Breast epithelium (tissue), 4 donors: ENCODE measurements at regions not wholly inside any gene's neighbourhood (a gene's known extent, or its start where the extent isn't known, plus 50 kb on each side); places are given as distances from the start of the nearest gene placed in this dataset.

Experiments
- DNase-seq, 2 donors: peaks; one replicate each; pipeline ENCODE4 v3.0.0-alpha.2; 2019; ENCODE audit warnings: low spot score in 2 of 2
- H3K27ac ChIP-seq, 2 donors: fragments of 200-600 bp; sonication (generic) in 1 of 2; one replicate each; pipeline ENCODE4 v1.5.1; 2016 to 2019; ENCODE audit warnings: mild to moderate bottlenecking in 1 of 2
- H3K27me3 ChIP-seq, 2 donors: fragments of 200-600 bp; sonication (generic) in 1 of 2; one replicate each; pipeline versions ENCODE4 v1.5.1 to v1.6.0; 2017 to 2019; ENCODE audit warnings: control low read depth in 1 of 2, mild to moderate bottlenecking in 1 of 2
- H3K36me3 ChIP-seq: fragments of 200-600 bp; one replicate; pipeline ENCODE4 v1.5.1; 2019
- H3K4me1 ChIP-seq, 2 donors: fragments of 200-600 bp; sonication (generic); one replicate each; pipeline ENCODE4 v1.5.1; 2016 to 2019; ENCODE audit warnings: control low read depth in 1 of 2
- H3K4me3 ChIP-seq, 3 donors: fragments of 200-600 bp; sonication (generic); 1 replicate in 2 of 3; 2 replicates in 1 of 3; pipeline ENCODE4 v1.5.1; 2016 to 2019; ENCODE audit warnings: mild to moderate bottlenecking in 3 of 3, moderate library complexity in 2 of 3
- H3K9me3 ChIP-seq, 2 donors: fragments of 200-600 bp; sonication (generic) in 1 of 2; one replicate each; pipeline ENCODE4 v1.5.1; 2016 to 2019; ENCODE audit warnings: control low read depth in 1 of 2
- CTCF ChIP-seq, 3 donors: fragments of 450-650 bp; IDR thresholded peaks; one replicate each; pipeline ENCODE4 v1.5.1; 2016 to 2017; ENCODE audit warnings: antibody characterized with exemption in 3 of 3, mild to moderate bottlenecking in 3 of 3, moderate library complexity in 3 of 3
- POLR2A ChIP-seq: fragments of 450-650 bp; IDR thresholded peaks from one replicate; pipeline ENCODE4 v1.6.1; 2016; ENCODE audit warnings: antibody characterized with exemption, mild to moderate bottlenecking, moderate library complexity
- POLR2AphosphoS5 ChIP-seq, 3 donors: sonication (generic); formaldehyde crosslinking; IDR thresholded peaks; one replicate each; pipeline ENCODE4 v1.6.1; 2017; ENCODE audit warnings: antibody characterized with exemption in 3 of 3
- intact Hi-C: fragments of 100-400 bp; cut with DNase I; formaldehyde crosslinking; loops from one replicate; pipeline ENCODE4 v1.15.1; 2023; ENCODE audit warnings: low total_unique reads

DNA sequence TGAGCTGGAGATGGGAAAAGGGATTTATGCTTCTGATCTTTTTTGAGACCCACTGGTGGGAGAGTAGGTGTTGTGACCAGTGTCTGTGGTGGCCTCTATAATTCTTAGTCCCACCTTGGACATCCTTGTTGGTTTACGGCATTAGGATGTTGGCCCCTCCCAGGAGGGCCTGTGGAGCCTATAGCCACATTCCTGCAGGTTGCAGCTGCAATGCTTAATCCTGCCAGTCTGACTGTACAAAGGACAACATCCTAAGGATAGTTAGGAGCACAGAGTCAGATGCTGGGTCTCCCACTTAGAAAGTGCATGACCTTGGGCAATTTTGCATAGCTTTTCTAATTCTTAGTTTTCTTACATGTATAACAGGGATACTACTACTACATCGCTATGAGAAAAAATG, 150.9 kb upstream of the SLC38A2 start:
- intact Hi-C loops: no loop called here
- H3K36me3 ChIP-seq: no peaks in the 10 kb centered on the region
- H3K9me3 ChIP-seq: no peaks in the 10 kb centered on the region
- H3K4me1 ChIP-seq: no peaks in the 10 kb centered on the region
- H3K27ac ChIP-seq: no peak overlapping the region
- no peak for TF ChIP-seq POLR2A
- no peak for TF ChIP-seq POLR2AphosphoS5 (IDR thresholded peaks at IDR 0.05)
- TF ChIP-seq CTCF (IDR thresholded peaks at IDR 0.05): no peak
- no peaks in the 10 kb centered on the region for H3K27me3 ChIP-seq
- no peak overlapping the region for H3K4me3 ChIP-seq
- no peak for DNase-seq

DNA sequence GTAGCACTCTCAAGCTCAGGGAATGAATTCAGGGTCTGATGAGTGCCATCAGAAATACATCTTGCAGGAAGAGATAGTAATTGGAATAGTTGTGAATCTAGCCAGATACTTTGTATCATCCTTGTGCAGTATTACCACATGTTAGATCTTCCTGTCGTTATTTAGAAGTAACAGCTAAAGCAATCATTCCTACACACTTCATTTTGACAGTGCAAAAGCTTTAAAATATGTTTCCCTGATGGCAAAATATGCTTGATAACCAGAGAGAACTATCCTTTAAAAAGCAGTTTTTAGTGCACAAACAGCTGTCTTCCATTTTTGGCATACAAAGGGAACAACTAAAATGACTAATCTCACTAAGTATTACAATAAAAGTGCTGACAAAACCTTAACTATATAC, 149.5 kb upstream of the SLC38A2 start:
- TF ChIP-seq POLR2AphosphoS5 (IDR thresholded peaks at IDR 0.05) (no peak), CTCF (IDR thresholded peaks at IDR 0.05) (no peak), POLR2A (no peak)
- no peak overlapping the region for H3K27ac ChIP-seq
- no peaks in the 10 kb centered on the region for H3K4me1 ChIP-seq
- intact Hi-C loops: no loop called here
- no peaks in the 10 kb centered on the region for H3K27me3 ChIP-seq
- no peaks in the 10 kb centered on the region for H3K9me3 ChIP-seq
- H3K4me3 ChIP-seq: no peak overlapping the region
- no peak for DNase-seq
- H3K36me3 ChIP-seq: no peaks in the 10 kb centered on the region

GRCh38 chr12:46521145-46521544, 148.6 kb upstream of the SLC38A2 start:
- Histone ChIP-seq H3K9me3 (no peaks in the 10 kb centered on the region), H3K27me3 (no peaks in the 10 kb centered on the region), H3K4me1 (no peaks in the 10 kb centered on the region), H3K27ac (no peak overlapping the region), H3K4me3 (no peak overlapping the region), H3K36me3 (no peaks in the 10 kb centered on the region)
- DNase-seq: no peak
- TF ChIP-seq POLR2A: no peak
- intact Hi-C loops: no loop called here

GRCh38 chr12:46519407-46519806, 146.8 kb upstream of the SLC38A2 start:
- H3K27ac ChIP-seq: no peak overlapping the region
- TF ChIP-seq POLR2AphosphoS5 (IDR thresholded peaks at IDR 0.05) (no peak), POLR2A (no peak), CTCF (IDR thresholded peaks at IDR 0.05) (no peak)
- H3K4me1 ChIP-seq: no peaks in the 10 kb centered on the region
- no peaks in the 10 kb centered on the region for H3K36me3 ChIP-seq
- H3K27me3 ChIP-seq: no peaks in the 10 kb centered on the region
- H3K9me3 ChIP-seq: no peaks in the 10 kb centered on the region
- no peak overlapping the region for H3K4me3 ChIP-seq
- no peak for DNase-seq
- intact Hi-C loops: no loop called here

GRCh38 chr12:46518729-46519128, 146.2 kb upstream of the SLC38A2 start:
- no peaks in the 10 kb centered on the region for H3K9me3 ChIP-seq
- DNase-seq: no peak
- no peaks in the 10 kb centered on the region for H3K36me3 ChIP-seq
- intact Hi-C loops: no loop called here
- no peak overlapping the region for H3K4me3 ChIP-seq
- no peaks in the 10 kb centered on the region for H3K4me1 ChIP-seq
- H3K27ac ChIP-seq: peak overlapping the region in 1 of 2 donors; percentile 8
- H3K27me3 ChIP-seq: no peaks in the 10 kb centered on the region
- no peak for TF ChIP-seq POLR2A
- no peak for TF ChIP-seq CTCF (IDR thresholded peaks at IDR 0.05)

- intact Hi-C loops: no loop called here
- Histone ChIP-seq H3K4me3 (no peak overlapping the region), H3K36me3 (no peaks in the 10 kb centered on the region), H3K27ac (peak overlapping the region in 1 of 2 donors; percentile 8), H3K9me3 (no peaks in the 10 kb centered on the region), H3K4me1 (no peaks in the 10 kb centered on the region), H3K27me3 (no peaks in the 10 kb centered on the region)
- DNase-seq: no peak
- no peak for TF ChIP-seq POLR2AphosphoS5 (IDR thresholded peaks at IDR 0.05)
- TF ChIP-seq CTCF (IDR thresholded peaks at IDR 0.05): no peak
- no peak for TF ChIP-seq POLR2A
Observed at GRCh38 chr12:46518169-46518568, 145.6 kb upstream of the SLC38A2 start.
